Bronchial epithelial cell (primary cell): ENCODE measurements at regions not wholly inside any gene's neighbourhood (a gene's known extent, or its start where the extent isn't known, plus 50 kb on each side); places are given as distances from the start of the nearest gene placed in this dataset.
"Not testable (repeated sequence)": the region's sequence is repeated elsewhere in the genome, so short reads cannot be mapped to it uniquely, and the experiment has no call there.

Experiments used
- DNase-seq: peaks from one replicate; pipeline ENCODE4 v3.0.0-alpha.2; 2010; ENCODE audit warnings: low read depth
- FAIRE-seq: peaks from 2 replicates; lab custom pipeline; 2011; peaks lifted over from hg19 to GRCh38; lab: Jason Lieb, UNC
- H3K27me3 ChIP-seq: 2 replicates; pipeline ENCODE4 v1.5.1; 2011; ENCODE audit warnings: low read length; ENCODE audit not compliant: control insufficient read depth, insufficient read depth
- H3K36me3 ChIP-seq: 2 replicates; pipeline ENCODE4 v1.5.1; 2011; ENCODE audit warnings: low read length; ENCODE audit not compliant: control insufficient read depth, insufficient read depth
- H3K4me3 ChIP-seq: 2 replicates; pipeline ENCODE4 v1.5.1; 2011; ENCODE audit warnings: mild to moderate bottlenecking, low read depth, low read length, control low read depth
- CTCF ChIP-seq: IDR thresholded peaks from 2 replicates; pipeline ENCODE4 v1.5.1; 2011; ENCODE audit warnings: mild to moderate bottlenecking, moderate library complexity, low read length, control low read depth, inconsistent platforms; ENCODE audit not compliant: insufficient read depth, severe bottlenecking

- DNase-seq (peak; percentile 52), FAIRE-seq (no peak)
- no peak for TF ChIP-seq CTCF
- no peaks in the 10 kb centered on the region for H3K27me3 ChIP-seq
- H3K36me3 ChIP-seq: no peaks in the 10 kb centered on the region
- no peak overlapping the region for H3K4me3 ChIP-seq
Observed at GRCh38 chr12:116442946-116443345, 116.2 kb upstream of the MAP1LC3B2 start.

- no peak overlapping the region for H3K4me3 ChIP-seq
Observed at GRCh38 chr12:116443821-116444589, 115.2 kb upstream of the MAP1LC3B2 start.

DNA sequence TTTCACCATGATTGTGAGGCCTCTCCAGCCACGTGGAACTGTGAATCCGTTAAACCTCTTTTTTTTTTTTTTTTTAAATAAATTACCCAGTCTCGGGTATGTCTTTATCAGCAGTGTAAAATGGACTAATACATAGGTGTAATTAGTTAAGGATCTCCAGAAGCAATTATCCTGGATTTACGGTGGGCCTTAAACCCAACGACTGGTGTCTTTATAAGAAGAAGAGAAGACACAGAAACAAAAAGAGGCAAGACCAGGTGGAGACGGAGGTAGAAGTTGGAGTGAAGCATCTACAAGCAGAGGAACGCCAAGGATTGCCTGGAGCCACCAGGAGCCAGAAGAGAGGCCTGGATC is 114.6 kb upstream of the MAP1LC3B2 start:
- FAIRE-seq: no peak

More at GRCh38 chr12:116443821-116444589, 115.2 kb upstream of the MAP1LC3B2 start:
- DNase-seq: peak; percentile 65
- no peak for FAIRE-seq
- no peaks in the 10 kb centered on the region for H3K27me3 ChIP-seq
- no peaks in the 10 kb centered on the region for H3K36me3 ChIP-seq
- no peak for TF ChIP-seq CTCF

GRCh38 chr12:116448165-116448739 is 110.9 kb upstream of the MAP1LC3B2 start:
- H3K27me3 ChIP-seq: no peaks in the 10 kb centered on the region
- no peak for TF ChIP-seq CTCF
- DNase-seq (no peak), FAIRE-seq (no peak)
- H3K4me3 ChIP-seq: no peak overlapping the region
- H3K36me3 ChIP-seq: no peaks in the 10 kb centered on the region

More for the DNA sequence above, 114.6 kb upstream of the MAP1LC3B2 start:
- H3K36me3 ChIP-seq: no peaks in the 10 kb centered on the region
- H3K4me3 ChIP-seq: no peak overlapping the region
- no peak for DNase-seq
- no peaks in the 10 kb centered on the region for H3K27me3 ChIP-seq
- TF ChIP-seq CTCF: no peak

DNA sequence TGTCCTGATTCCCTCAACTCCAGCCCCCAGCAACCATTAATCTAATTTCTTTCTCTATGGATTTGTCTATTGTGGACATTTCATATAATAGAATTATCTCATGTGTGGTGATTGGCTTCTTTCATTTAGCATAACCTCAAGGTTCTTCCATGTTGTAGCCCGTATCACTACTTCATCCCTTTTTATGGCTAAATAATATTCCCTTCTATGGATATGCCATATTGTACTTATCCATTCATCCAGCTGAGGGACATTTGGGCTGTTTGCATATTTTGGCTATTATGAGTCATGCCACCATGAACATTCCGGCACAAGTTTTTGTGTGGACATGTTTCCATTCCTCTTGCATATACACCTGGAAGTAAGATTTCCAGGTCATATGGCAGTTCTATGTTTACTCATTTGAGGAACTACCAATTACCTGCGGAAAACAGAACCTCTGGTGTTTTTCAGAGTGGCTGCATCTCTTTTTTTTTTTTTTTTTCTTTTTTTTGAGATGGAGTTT is 108.7 kb upstream of the MAP1LC3B2 start:
- no peak for FAIRE-seq
- TF ChIP-seq CTCF: no peak
- Histone ChIP-seq H3K4me3 (no peak overlapping the region), H3K27me3 (no peaks in the 10 kb centered on the region), H3K36me3 (no peaks in the 10 kb centered on the region)
- peak; percentile 80 for DNase-seq

DNA sequence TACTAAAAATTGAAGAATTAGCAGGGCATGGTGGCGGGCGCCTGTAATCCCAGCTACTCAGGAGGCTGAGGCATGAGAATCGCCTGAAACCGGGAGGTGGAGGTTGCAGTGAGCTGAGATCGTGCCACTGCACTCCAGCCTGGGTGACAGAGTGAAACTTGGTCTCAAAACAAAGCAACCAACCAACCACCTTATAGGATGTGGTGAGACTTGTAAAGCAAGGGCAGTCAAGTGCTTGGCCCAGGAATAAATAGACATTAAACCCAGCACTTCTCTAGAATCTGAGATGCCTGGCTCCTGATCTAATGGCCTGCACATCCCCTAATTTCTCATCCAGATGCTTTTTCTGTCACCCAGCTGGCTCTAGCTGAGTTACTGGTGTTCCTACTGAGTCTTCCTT is 106.2 kb upstream of the MAP1LC3B2 start:
- not testable (repeated sequence) for H3K27me3 ChIP-seq, H3K36me3 ChIP-seq, H3K4me3 ChIP-seq, FAIRE-seq, DNase-seq
